Panc1 (cell line): ENCODE measurements at regions not wholly inside any gene's neighbourhood (a gene's known extent, or its start where the extent isn't known, plus 50 kb on each side); places are given as distances from the start of the nearest gene placed in this dataset.

Source experiments
- ATAC-seq: fragments of 200-7000 bp; cut with Tn5 transposase; 2 replicates; pipeline ENCODE4 v1.9.1; 2020; ENCODE audit warnings: mild to moderate bottlenecking, moderate library complexity
- BruUV-seq: library from RNA; stranded (reverse); fragments of 400-500 nt; replicated peaks from 2 replicates; lab custom pipeline; 2021; lab: Mats Ljungman, UMichigan
- CTCF ChIA-PET: fragments of 300-600 bp; sonication (Branson Sonifier 250); formaldehyde crosslinking; loops from one replicate; lab custom pipeline; 2022; ENCODE audit warnings: antibody characterized with exemption; lab: Charles Lee
- POLR2A ChIA-PET: fragments of 300-600 bp; sonication (Branson Sonifier 250); formaldehyde crosslinking; loops from one replicate; lab custom pipeline; 2022; ENCODE audit warnings: antibody characterized with exemption; lab: Charles Lee
- DNase-seq: peaks from one replicate; pipeline ENCODE4 v3.0.0-alpha.2; 2010; ENCODE audit warnings: low read depth, low spot score
- H3K27ac ChIP-seq: 2 replicates; pipeline ENCODE4 v1.5.1; 2011; ENCODE audit warnings: mild to moderate bottlenecking, low read length, inconsistent platforms
- H3K27me3 ChIP-seq: fragments of 200-500 bp; sonication (Bioruptor generic); 2 replicates; pipeline ENCODE4 v1.6.0; 2014; ENCODE audit warnings: low read length, inconsistent platforms; ENCODE audit not compliant: control insufficient read depth, insufficient read depth
- H3K36me3 ChIP-seq: fragments of 200-500 bp; sonication (Bioruptor generic); 2 replicates; pipeline ENCODE4 v1.5.1; 2014; ENCODE audit warnings: inconsistent platforms, mild to moderate bottlenecking, low read length, moderate library complexity; ENCODE audit not compliant: control insufficient read depth, insufficient read depth
- H3K4me1 ChIP-seq: 2 replicates; pipeline ENCODE4 v1.5.1; 2011; ENCODE audit warnings: inconsistent platforms, mild to moderate bottlenecking, low read length, moderate library complexity; ENCODE audit not compliant: control insufficient read depth, insufficient read depth
- H3K4me3 ChIP-seq, 2 experiments: 2 replicates each; pipeline ENCODE4 v1.5.1; 2011 to 2012; ENCODE audit warnings: low read depth in 2 of 2, low read length in 2 of 2, mild to moderate bottlenecking in 2 of 2, inconsistent platforms in 1 of 2, moderate library complexity in 1 of 2
- H3K9me3 ChIP-seq: fragments of 200-500 bp; sonication (Bioruptor generic); 2 replicates; pipeline ENCODE4 v1.5.1; 2014; ENCODE audit warnings: low read depth, mild to moderate bottlenecking, inconsistent platforms, low read length, moderate library complexity; ENCODE audit not compliant: control insufficient read depth, insufficient read depth
- POLR2AphosphoS5 ChIP-seq: IDR thresholded peaks from 2 replicates; pipeline ENCODE4 v1.6.1; 2012; ENCODE audit warnings: mild to moderate bottlenecking, low read depth, low read length, moderate library complexity
- SIN3A ChIP-seq: IDR thresholded peaks from 2 replicates; pipeline ENCODE4 v1.6.1; 2012; ENCODE audit warnings: low read depth, mild to moderate bottlenecking, low read length, moderate library complexity, borderline replicate concordance; ENCODE audit not compliant: insufficient read depth
- TCF7L2 ChIP-seq: IDR thresholded peaks from 2 replicates; pipeline ENCODE4 v1.6.1; 2011; ENCODE audit warnings: mild to moderate bottlenecking, low read depth, low read length, inconsistent platforms
- in situ Hi-C: cut with HindIII; loops from 2 replicates; pipeline ENCODE4 v1.10.0; 2016; ENCODE audit warnings: low sequenced_read_pairs, low pct_unique_long_range_greater_than_20kb
- intact Hi-C: fragments of 100-400 bp; cut with micrococcal nuclease; formaldehyde crosslinking; loops from one replicate; pipeline ENCODE4 v1.10.0; 2022; ENCODE audit not compliant: unreplicated experiment
- TF ChIP-seq, protein P1 (sequence below): fragments of 450-650 bp; IDR thresholded peaks from 2 replicates; pipeline ENCODE4 v1.5.1; 2017; ENCODE audit warnings: mild to moderate bottlenecking
- TF ChIP-seq, protein P2 (sequence below), 2 experiments: IDR thresholded peaks; 2 replicates each; pipeline ENCODE4 v1.6.1; 2011 to 2012; ENCODE audit warnings: low read depth in 2 of 2, control low read depth in 1 of 2, low read length in 1 of 2, mild to moderate bottlenecking in 1 of 2, moderate library complexity in 1 of 2; ENCODE audit not compliant: insufficient read depth in 1 of 2

DNA sequence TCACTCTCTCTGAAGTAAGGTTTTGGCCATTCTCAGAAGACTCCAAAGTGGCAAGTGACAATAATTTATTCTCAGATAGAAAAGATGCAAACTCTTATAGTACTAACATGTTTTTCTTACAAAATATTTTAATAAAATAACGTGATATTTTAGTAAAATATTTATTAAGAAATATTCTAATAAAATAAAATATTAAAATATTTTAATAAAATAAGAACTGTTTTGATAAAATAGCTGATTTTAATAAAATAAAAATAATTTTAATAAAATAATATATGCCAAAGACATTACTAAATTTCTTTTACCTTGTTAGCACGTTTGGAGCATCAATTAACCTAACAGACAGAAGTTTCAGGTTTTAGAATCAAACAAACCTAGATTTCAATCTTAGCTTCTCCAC is 424.0 kb upstream of the NECTIN3 start:
- Histone ChIP-seq H3K27ac (no peak overlapping the region), H3K4me1 (no peaks in the 10 kb centered on the region), H3K9me3 (no peaks in the 10 kb centered on the region), H3K36me3 (no peaks in the 10 kb centered on the region), H3K27me3 (no peaks in the 10 kb centered on the region), H3K4me3 (no peak overlapping the region)
- intact Hi-C loops (no loop called here), in situ Hi-C loops (no loop called here)
- ChIA-PET POLR2A (no interaction called here), CTCF (no interaction called here)
- TF ChIP-seq, protein P1, sequence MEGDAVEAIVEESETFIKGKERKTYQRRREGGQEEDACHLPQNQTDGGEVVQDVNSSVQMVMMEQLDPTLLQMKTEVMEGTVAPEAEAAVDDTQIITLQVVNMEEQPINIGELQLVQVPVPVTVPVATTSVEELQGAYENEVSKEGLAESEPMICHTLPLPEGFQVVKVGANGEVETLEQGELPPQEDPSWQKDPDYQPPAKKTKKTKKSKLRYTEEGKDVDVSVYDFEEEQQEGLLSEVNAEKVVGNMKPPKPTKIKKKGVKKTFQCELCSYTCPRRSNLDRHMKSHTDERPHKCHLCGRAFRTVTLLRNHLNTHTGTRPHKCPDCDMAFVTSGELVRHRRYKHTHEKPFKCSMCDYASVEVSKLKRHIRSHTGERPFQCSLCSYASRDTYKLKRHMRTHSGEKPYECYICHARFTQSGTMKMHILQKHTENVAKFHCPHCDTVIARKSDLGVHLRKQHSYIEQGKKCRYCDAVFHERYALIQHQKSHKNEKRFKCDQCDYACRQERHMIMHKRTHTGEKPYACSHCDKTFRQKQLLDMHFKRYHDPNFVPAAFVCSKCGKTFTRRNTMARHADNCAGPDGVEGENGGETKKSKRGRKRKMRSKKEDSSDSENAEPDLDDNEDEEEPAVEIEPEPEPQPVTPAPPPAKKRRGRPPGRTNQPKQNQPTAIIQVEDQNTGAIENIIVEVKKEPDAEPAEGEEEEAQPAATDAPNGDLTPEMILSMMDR: no peak
- TF ChIP-seq, protein P2, sequence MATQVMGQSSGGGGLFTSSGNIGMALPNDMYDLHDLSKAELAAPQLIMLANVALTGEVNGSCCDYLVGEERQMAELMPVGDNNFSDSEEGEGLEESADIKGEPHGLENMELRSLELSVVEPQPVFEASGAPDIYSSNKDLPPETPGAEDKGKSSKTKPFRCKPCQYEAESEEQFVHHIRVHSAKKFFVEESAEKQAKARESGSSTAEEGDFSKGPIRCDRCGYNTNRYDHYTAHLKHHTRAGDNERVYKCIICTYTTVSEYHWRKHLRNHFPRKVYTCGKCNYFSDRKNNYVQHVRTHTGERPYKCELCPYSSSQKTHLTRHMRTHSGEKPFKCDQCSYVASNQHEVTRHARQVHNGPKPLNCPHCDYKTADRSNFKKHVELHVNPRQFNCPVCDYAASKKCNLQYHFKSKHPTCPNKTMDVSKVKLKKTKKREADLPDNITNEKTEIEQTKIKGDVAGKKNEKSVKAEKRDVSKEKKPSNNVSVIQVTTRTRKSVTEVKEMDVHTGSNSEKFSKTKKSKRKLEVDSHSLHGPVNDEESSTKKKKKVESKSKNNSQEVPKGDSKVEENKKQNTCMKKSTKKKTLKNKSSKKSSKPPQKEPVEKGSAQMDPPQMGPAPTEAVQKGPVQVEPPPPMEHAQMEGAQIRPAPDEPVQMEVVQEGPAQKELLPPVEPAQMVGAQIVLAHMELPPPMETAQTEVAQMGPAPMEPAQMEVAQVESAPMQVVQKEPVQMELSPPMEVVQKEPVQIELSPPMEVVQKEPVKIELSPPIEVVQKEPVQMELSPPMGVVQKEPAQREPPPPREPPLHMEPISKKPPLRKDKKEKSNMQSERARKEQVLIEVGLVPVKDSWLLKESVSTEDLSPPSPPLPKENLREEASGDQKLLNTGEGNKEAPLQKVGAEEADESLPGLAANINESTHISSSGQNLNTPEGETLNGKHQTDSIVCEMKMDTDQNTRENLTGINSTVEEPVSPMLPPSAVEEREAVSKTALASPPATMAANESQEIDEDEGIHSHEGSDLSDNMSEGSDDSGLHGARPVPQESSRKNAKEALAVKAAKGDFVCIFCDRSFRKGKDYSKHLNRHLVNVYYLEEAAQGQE (IDR thresholded peaks at IDR 0.05; ENCODE audit: insufficient read depth in 1 of 2, low read depth in 2 of 2, low read length in 1 of 2): no peak
- TF ChIP-seq TCF7L2: no peak
- TF ChIP-seq SIN3A: no peak
- TF ChIP-seq POLR2AphosphoS5: no peak
- DNase-seq (no peak), ATAC-seq (no peak)
- no TSS peak for BruUV-seq

- intact Hi-C loops: no loop called here
- TF ChIP-seq SIN3A (no peak), POLR2AphosphoS5 (no peak), TCF7L2 (no peak)
- TF ChIP-seq, protein P1: no peak
- TF ChIP-seq, protein P2 (IDR thresholded peaks at IDR 0.05; ENCODE audit: insufficient read depth in 1 of 2, low read depth in 2 of 2, low read length in 1 of 2): no peak
- Histone ChIP-seq H3K27ac (no peak overlapping the region), H3K9me3 (no peaks in the 10 kb centered on the region), H3K27me3 (no peaks in the 10 kb centered on the region), H3K36me3 (no peaks in the 10 kb centered on the region), H3K4me3 (no peak overlapping the region), H3K4me1 (no peaks in the 10 kb centered on the region)
- DNase-seq (no peak), ATAC-seq (no peak)
- CTCF ChIA-PET: no interaction called here
- POLR2A ChIA-PET: no interaction called here
- in situ Hi-C loops: no loop called here
- BruUV-seq: no TSS peak
Observed at GRCh38 chr3:110650741-110651140, 420.9 kb upstream of the NECTIN3 start.
